Retina (tissue), 1 donor: ENCODE measurements at regions not wholly inside any gene's neighbourhood (a gene's known extent, or its start where the extent isn't known, plus 50 kb on each side); places are given as distances from the start of the nearest gene placed in this dataset.

Experiments
- DNase-seq: peaks from one replicate; pipeline ENCODE4 v3.0.0-alpha.2; 2016

DNA sequence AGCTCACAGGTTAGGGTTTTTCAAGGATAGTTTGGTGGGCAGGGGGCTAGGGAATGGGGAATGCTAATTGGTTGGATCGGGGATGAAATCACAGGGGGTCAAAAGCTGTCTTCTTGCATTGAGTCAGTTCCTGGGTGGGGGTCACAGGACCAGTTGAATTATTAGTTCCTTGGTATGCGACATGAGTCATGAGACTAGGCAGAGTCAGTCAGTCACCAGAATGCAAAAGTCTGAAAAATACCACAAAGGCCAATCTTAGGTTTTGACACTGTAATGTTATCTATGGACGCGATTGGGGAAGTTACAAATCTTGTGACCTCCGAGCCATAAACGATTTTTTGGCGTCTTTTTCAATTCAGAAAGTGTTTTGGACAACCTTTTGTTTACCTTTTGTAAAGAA is 101.2 kb downstream of the ZNF519 start:
- DNase-seq = no peak

DNA sequence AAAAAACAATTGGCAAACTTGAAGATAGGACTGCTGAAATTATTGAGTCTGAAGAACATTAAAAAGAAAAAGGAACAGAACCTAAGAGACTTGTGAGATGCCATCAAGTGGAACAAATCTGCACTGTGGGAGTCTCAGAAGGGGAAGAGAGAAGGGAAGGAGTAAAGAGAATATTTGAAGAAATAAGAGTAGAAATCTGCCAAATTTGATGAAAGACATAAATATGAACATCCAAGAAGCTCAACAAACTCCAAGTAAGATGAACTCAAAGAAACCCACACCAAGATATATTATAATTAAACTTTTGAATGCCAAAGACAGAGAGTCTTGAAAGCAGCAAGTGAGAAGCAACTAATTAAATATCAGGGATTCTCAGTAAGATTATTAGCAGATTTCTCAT is 102.7 kb downstream of the ZNF519 start:
- DNase-seq = no peak

DNA sequence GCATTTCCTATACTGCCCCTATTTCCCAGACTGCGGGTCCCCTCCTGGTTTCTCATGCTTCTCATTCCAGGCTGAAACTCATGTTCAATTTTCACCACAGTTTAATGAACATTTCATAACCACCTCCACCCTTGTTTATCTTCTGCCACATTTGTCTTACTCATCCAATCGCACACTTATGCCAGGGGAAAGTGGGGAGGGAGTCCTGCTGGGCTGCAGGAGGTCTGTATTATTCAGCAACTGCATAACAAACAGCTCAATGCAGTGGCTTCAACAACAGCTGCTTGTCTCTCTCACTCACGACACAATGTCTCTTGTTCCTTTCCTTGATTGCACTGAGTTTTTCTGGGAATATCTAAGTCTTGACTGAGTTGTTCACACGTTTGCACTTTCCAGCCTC is 106.0 kb downstream of the ZNF519 start:
- DNase-seq = no peak

DNA sequence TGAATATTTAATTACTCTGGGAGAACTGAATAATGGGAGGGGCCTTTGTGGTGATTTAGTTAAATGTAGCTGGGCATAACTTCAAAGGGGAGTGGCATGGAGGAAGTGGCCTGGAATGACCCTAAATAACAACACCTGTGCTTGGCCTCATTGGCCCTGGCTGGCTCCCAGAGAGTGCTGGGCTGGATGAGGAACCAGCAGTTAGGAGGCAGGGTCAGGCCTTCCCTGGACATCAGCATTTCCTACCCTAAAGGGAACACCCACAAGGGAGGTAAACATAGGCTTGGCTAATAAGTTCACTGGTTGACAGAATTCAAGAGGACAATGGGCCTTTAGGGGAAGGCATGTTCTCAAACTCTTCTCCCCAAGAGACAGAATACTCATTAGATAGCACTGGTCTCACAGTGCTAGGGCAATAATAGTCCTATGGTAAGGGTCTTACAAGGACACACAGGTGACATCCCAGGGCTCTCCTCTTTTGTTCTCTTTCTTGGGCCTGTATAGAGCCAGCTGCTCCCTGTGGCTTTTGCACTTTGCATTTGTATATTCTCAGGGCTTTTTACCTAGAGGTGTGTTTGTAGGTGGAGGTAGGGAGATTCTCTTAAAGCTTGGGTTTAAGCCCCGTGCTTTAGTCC is 106.8 kb downstream of the ZNF519 start:
- no peak for DNase-seq

DNA sequence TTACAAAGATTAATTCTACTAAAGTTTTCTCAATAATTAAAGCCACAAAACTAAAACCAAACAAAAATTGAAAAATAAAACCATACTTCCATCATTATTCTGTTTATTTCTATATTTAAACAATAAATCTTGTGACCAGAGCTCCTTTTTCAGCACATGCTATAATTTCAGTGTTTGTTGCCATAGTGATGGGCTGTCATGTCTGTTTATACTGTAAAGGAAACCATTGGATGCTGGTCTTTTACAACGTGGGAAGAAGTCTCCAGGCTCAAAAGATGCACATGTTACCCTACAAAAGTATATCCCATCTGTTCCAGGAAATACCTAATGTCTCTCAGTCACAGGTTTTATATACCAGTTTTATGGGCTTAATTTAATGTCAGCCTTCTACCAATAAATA is 100.1 kb upstream of the MC2R start:
- no peak for DNase-seq

DNA sequence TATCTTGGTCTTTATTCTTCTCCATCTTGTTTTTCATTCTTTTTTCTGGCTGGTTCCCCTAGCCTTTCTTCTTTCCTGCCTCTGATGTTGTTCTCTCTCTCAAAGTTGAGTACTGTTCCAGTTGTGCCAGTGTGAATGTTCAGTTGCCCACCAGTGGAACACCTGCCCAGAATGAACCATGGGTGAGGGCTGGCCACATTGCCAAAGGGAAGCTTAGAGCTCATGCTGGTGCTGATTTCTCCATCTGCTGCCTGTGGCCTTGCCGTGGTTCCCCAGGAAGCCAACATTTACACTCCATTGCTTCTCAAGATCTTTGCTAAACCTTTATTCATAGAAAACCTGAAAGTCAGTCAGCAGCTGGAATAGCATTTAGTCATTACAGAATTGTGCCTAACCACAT is 99.1 kb upstream of the MC2R start:
- DNase-seq = no peak

DNA sequence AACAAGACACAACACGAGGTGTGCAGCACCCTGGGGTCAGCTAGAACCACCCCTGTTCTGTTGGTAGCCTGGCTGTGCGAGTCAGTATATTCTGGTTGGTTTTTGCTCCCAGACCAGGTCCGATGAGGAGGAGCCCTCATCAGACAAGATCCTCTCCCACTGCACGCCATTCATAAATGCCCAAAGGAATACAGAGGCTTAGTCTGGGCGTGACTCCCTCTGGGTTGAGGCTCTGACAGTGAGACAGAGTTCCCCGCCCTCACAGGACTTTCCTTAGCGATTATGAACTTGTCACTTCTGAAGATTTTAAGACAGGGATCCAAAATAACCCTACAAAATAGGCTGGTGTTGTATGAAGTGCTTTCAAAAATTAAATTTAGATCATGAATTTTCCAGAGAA is 85.5 kb upstream of the MC2R start:
- no peak for DNase-seq

DNA sequence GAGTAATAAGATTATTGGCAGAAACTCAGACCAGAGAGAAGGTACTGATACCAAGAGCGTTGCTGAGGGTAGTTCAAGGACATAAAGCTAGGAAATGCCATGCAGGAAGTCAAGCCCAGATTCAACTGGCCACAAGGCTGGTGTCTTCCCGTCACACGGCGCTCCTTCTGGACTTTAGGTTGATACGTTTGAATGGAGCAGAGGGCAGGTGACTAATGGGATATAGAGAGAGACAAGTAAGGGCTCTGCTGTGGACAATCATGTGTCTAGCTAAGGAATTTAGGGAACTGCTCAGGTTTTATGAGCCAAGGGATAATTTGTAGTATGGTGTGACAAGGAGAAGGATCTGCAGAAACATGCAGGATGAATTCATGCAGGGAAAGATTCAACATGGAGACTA is 83.9 kb upstream of the MC2R start:
- DNase-seq = no peak

DNA sequence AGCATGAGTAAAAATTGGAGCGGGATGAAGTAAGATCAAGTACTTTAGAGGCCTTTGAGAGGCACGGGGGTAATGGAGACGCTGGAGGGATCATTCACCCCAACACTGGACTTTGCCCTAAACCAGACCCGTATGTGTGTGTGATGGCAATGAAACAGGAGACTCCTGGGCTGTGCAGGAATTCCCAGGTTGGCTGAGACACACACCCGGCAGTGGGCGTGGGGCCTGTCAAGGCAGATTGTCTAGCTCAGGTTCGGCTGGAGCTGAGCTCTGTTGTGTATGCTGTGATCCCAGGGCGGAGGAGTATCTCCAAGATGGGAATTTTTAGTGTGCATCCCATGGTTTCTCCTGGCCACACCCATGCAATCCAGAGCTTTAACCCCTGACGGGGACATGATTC is 83.2 kb upstream of the MC2R start:
- DNase-seq = no peak

DNA sequence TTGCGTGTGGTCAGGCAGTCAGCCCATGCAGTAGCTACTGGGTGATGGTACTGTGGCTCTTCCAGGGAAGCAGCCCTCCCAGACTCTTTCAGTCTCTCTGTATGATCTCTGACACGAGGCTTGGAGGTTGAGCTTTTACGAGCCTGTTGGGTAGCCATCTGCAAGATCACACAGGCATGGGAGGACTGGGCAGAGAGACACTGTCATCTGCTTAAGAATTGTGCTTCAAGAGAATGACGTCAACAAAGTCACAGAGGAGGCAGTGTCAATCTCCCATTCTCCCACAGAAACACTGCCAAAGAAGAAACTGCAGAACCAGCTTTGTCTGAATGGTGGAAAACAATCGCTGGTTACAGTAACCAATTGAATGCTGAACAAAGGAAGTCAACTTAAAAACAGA is 78.4 kb upstream of the MC2R start:
- no peak for DNase-seq

DNA sequence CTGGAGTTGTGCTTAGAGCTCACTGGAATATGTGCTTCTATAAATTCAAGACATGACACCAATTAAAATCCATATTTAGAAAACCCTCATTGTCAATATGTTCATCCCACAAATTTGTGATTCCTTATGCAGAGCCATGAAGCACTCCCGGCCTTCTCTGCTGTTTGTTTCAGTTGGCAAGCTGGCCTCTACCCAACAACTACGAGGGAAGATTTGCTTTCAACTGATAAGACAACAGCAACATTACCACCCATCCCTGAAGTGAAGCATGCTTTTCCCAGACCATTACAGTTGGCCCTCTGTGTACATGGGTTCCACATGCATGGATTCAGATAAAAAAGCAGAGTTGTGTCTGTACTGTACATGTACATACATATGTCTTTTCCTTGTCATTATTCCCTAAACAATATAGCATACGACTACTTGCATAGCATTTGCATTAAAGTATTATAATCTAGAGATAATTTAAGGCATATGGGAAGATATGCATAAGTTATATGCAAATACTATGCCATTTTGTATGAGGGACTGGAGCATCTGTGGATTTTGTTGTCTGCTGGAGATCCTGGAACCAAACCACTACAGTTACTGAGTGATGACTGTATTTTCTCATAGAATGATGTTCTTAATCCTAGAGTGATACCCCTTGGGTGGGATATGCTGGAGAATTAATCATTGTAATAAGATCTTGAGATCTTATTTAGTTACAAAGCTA is 77.6 kb upstream of the MC2R start:
- no peak for DNase-seq

DNA sequence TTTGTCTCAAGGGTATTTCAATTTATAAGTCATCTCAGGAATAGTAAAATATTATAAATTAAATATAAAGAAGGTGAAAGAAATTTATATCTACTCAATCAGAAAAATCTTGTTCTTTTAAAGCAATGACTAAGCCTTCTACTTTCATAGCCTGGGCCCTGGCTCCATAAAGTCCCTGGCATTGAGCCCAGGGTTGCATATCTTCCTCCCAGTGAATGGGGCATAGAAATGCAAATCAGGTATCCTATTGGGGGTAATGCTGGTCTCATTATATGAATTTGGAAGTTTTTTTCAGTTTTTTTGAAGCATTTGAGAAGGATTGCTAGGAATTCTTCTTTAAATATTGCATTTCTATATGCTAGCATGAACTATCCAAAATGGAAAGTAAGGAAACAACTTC is 73.9 kb upstream of the MC2R start:
- DNase-seq = no peak

DNA sequence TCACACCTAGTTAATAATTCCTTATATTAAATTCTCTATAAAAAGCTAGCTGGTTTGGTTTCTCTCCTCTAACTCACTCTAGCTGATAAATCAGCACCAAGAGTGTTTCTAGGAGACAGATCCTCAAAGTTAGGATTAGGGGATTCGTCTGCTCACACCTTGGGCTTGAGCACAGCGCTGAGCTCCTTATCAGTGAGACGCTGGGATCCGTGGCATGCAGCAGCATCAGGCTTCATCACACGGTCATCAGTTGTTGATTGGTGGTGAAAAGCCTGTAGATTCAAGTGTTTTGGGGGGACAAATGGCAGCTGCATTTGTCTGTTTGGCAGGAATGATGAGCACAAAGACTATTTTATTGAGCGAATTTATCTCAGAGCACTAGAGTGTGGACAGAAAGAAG is 72.6 kb upstream of the MC2R start:
- no peak for DNase-seq

DNA sequence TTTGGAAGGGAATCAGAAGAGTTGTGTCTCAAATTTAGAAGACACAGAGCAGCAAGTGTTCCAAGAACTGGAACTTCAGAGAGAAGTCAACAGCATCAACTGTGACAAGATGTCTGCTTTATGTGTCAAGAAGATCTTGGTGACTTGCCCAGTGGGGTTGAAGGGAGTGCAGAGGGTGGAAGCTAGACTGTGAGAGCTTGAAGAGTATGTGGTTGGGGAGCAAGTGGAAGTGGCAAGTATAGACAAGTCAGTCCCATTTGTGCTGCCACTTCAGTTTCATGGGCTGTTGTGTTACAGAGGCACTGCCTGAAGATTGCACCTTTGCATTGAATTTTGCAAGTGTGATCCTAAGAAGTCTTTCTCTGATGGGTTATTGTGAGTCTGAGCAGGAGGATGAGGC is 68.7 kb upstream of the MC2R start:
- no peak for DNase-seq

DNA sequence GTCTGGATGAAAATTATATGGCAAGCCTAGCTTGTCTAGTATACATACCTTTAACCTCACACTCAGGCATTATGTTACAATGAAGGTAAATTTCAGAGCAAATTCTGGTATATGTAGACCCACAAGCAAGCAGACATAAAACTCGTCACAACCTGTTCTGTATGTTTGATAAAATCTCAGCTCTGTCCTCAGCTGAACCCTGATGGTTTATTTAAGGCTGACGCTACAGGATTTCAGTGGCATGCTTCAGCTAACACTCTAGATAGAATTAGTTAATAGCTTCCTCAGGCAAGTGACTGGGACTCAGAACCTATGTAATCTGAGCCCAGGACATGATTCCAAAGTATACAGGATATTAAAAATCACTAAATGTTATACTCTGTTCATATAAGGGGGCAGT is 68.2 kb upstream of the MC2R start:
- DNase-seq = no peak

DNA sequence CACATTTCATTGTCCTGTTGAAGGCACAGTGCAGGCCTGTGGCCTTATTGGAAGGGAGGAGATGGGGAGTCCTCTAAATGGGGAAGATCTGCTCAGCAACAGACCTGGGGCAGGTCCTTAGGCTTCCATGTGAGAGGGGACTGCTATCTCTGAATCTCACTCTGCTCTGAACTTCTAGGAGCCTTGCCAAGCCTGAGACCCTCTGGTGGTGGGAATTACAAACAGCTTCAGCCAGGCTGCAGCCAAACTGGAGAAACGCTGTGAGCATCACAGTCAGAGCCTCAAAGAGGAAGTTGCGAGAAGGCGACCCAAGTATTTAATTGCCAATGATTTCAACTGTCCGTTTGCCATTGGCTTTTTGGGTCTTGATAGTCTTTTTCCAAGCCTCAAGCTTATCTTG is 66.8 kb upstream of the MC2R start:
- DNase-seq = peak; percentile 16

DNA sequence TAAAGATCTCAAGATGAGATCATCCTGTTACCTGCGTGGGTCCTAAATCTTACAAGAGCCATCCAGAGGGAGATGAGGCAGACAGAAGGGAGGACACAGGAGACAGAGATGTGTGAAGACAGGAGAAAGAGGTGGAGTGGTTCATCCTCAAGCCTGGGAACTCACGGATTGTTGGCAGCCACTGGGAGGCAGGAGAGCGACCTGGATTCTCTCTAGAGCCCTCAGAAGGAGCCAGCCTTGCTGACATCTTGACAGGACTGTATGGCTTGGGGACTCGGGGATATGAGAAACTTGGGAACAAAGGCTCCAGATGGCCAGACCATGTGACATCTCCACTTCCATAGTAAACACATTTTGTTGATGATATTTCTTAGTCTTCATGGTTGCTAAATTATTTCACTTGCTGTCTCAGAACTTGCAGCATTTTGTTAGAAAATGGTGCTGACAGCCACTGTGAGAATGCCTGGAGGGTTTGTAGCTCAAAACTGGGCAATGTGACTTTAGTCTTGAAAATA is 57.8 kb upstream of the MC2R start:
- no peak for DNase-seq
